ENCODE measurements at regions not wholly inside any gene's neighbourhood (a gene's known extent, or its start where the extent isn't known, plus 50 kb on each side); places are given as distances from the start of the nearest gene placed in this dataset.
"Not testable (repeated sequence)": the region's sequence is repeated elsewhere in the genome, so short reads cannot be mapped to it uniquely, and the experiment has no call there.

GRCh38 chr1:105231378-105231777 lies 1481.7 kb downstream of the AMY1C start:
- DNase-seq: no peak

GRCh38 chr1:105243411-105243810 lies 1493.7 kb downstream of the AMY1C start:
- DNase-seq: no peak

- DNase-seq: no peak
These were observed 1494.3 kb downstream of the AMY1C start for GRCh38 chr1:105243969-105244368.

GRCh38 chr1:105254906-105255305 lies 1505.2 kb downstream of the AMY1C start:
- DNase-seq: no peak

- no peak for DNase-seq
These were observed 1510.3 kb downstream of the AMY1C start for GRCh38 chr1:105260001-105260400.

GRCh38 chr1:105270966-105271365 lies 1521.3 kb downstream of the AMY1C start:
- DNase-seq: no peak

- DNase-seq: not testable (repeated sequence)
These were observed 1522.7 kb downstream of the AMY1C start for GRCh38 chr1:105272376-105272775.

- no peak for DNase-seq
These were observed 1545.1 kb downstream of the AMY1C start for GRCh38 chr1:105294838-105295237.

- DNase-seq: no peak
These were observed 1560.4 kb downstream of the AMY1C start for GRCh38 chr1:105310063-105310462.

GRCh38 chr1:105317976-105318375 lies 1568.3 kb downstream of the AMY1C start:
- DNase-seq: no peak

GRCh38 chr1:105326886-105327285 lies 1577.2 kb downstream of the AMY1C start:
- no peak for DNase-seq

- no peak for DNase-seq
These were observed 1587.7 kb downstream of the AMY1C start for GRCh38 chr1:105337420-105337819.

- no peak for DNase-seq
These were observed 1593.6 kb downstream of the AMY1C start for GRCh38 chr1:105343317-105343716.

GRCh38 chr1:105359457-105359856 lies 1609.8 kb downstream of the AMY1C start:
- DNase-seq: no peak

- no peak for DNase-seq
These were observed 1612.7 kb downstream of the AMY1C start for GRCh38 chr1:105362438-105362837.

GRCh38 chr1:105368446-105368845 lies 1618.7 kb downstream of the AMY1C start:
- no peak for DNase-seq

- no peak for DNase-seq
These were observed 1624.0 kb downstream of the AMY1C start for GRCh38 chr1:105373681-105374080.

- no peak for DNase-seq
These were observed 1636.8 kb downstream of the AMY1C start for GRCh38 chr1:105386489-105386888.

GRCh38 chr1:105396001-105396400 lies 1646.3 kb downstream of the AMY1C start:
- DNase-seq: no peak

GRCh38 chr1:105398909-105399308 lies 1649.2 kb downstream of the AMY1C start:
- DNase-seq: no peak

GRCh38 chr1:105399716-105400115 lies 1650.0 kb downstream of the AMY1C start:
- DNase-seq: no peak

- no peak for DNase-seq
These were observed 1640.2 kb upstream of the PRMT6 start for GRCh38 chr1:105416261-105416660.

- no peak for DNase-seq
These were observed 1637.4 kb upstream of the PRMT6 start for GRCh38 chr1:105419030-105419429.

GRCh38 chr1:105427543-105427942 lies 1628.9 kb upstream of the PRMT6 start:
- DNase-seq: no peak

GRCh38 chr1:105436589-105437259 lies 1619.8 kb upstream of the PRMT6 start:
- DNase-seq: no peak
